Trophoblast cell (in vitro differentiated cells and primary cell): ENCODE measurements at regions not wholly inside any gene's neighbourhood (a gene's known extent, or its start where the extent isn't known, plus 50 kb on each side); places are given as distances from the start of the nearest gene placed in this dataset.

Experiments
- DNase-seq, 2 donors: peaks; one replicate each; pipeline ENCODE4 v3.0.0-alpha.2; 2016
- H2AFZ ChIP-seq: 2 replicates; pipeline ENCODE4 v1.6.1; 2013; ENCODE audit warnings: low read length, moderate library complexity, mild to moderate bottlenecking; ENCODE audit not compliant: insufficient read depth, poor library complexity
- H2AK5ac ChIP-seq: 2 replicates; pipeline ENCODE4 v1.6.1; 2013; ENCODE audit warnings: mild to moderate bottlenecking, low read length
- H2BK120ac ChIP-seq: 2 replicates; pipeline ENCODE4 v1.6.1; 2013; ENCODE audit warnings: low read length, mild to moderate bottlenecking, moderate library complexity; ENCODE audit not compliant: insufficient read depth, poor library complexity
- H2BK12ac ChIP-seq: 2 replicates; pipeline ENCODE4 v1.6.1; 2013; ENCODE audit warnings: mild to moderate bottlenecking, low read length, moderate library complexity
- H2BK5ac ChIP-seq: 2 replicates; pipeline ENCODE4 v1.6.1; 2013; ENCODE audit warnings: low read length, low read depth, moderate library complexity, mild to moderate bottlenecking; ENCODE audit not compliant: poor library complexity
- H3K14ac ChIP-seq: 2 replicates; pipeline ENCODE4 v1.6.1; 2013; ENCODE audit warnings: mild to moderate bottlenecking, low read length
- H3K18ac ChIP-seq: 2 replicates; pipeline ENCODE4 v1.6.1; 2013; ENCODE audit warnings: mild to moderate bottlenecking, low read length
- H3K23ac ChIP-seq: 2 replicates; pipeline ENCODE4 v1.6.1; 2013; ENCODE audit warnings: low read length
- H3K27ac ChIP-seq: 2 replicates; pipeline ENCODE4 v1.5.1; 2013; ENCODE audit warnings: low read depth, mild to moderate bottlenecking, inconsistent platforms, low read length, moderate library complexity
- H3K27me3 ChIP-seq: 2 replicates; pipeline ENCODE4 v1.6.1; 2013; ENCODE audit warnings: inconsistent platforms, mild to moderate bottlenecking, low read length, moderate library complexity; ENCODE audit not compliant: insufficient read depth
- H3K36me3 ChIP-seq, 2 experiments: 1 replicate in 1 of 2; 2 replicates in 1 of 2; pipeline ENCODE4 v1.6.1; 2013; ENCODE audit warnings: low read length in 2 of 2, mild to moderate bottlenecking in 2 of 2, moderate library complexity in 1 of 2; ENCODE audit not compliant: insufficient read depth in 2 of 2, control insufficient read depth in 1 of 2
- H3K4ac ChIP-seq: 2 replicates; pipeline ENCODE4 v1.6.1; 2013; ENCODE audit warnings: low read depth, mild to moderate bottlenecking, low read length, moderate library complexity
- H3K4me1 ChIP-seq, 2 experiments: 1 replicate in 1 of 2; 2 replicates in 1 of 2; pipeline ENCODE4 v1.6.1; 2013; ENCODE audit warnings: low read length in 2 of 2, mild to moderate bottlenecking in 2 of 2, moderate library complexity in 1 of 2; ENCODE audit not compliant: insufficient read depth in 2 of 2, control insufficient read depth in 1 of 2
- H3K4me2 ChIP-seq: 2 replicates; pipeline ENCODE4 v1.6.1; 2013; ENCODE audit warnings: inconsistent platforms, mild to moderate bottlenecking, low read length, moderate library complexity
- H3K4me3 ChIP-seq: 2 replicates; pipeline ENCODE4 v1.5.1; 2013; ENCODE audit warnings: mild to moderate bottlenecking, low read depth, low read length, inconsistent platforms
- H3K79me1 ChIP-seq: one replicate; pipeline ENCODE4 v1.6.1; 2013; ENCODE audit warnings: low read length
- H3K79me2 ChIP-seq: 2 replicates; pipeline ENCODE4 v1.6.1; 2013; ENCODE audit warnings: low read length, mild to moderate bottlenecking; ENCODE audit not compliant: control insufficient read depth, insufficient read depth, poor library complexity
- H3K9ac ChIP-seq: 2 replicates; pipeline ENCODE4 v1.6.1; 2013; ENCODE audit warnings: mild to moderate bottlenecking, low read length
- H3K9me3 ChIP-seq: 2 replicates; pipeline ENCODE4 v1.6.1; 2013; ENCODE audit warnings: low read depth, mild to moderate bottlenecking, control low read depth, inconsistent platforms, low read length; ENCODE audit not compliant: insufficient read depth
- H4K12ac ChIP-seq: 2 replicates; pipeline ENCODE4 v1.6.1; 2013; ENCODE audit warnings: low read depth, mild to moderate bottlenecking, low read length, moderate library complexity
- H4K8ac ChIP-seq: 2 replicates; pipeline ENCODE4 v1.6.1; 2013; ENCODE audit warnings: low read depth, mild to moderate bottlenecking, low read length, moderate library complexity
- H4K91ac ChIP-seq: one replicate; pipeline ENCODE4 v1.6.1; 2013; ENCODE audit warnings: low read depth, mild to moderate bottlenecking, low read length, moderate library complexity
- WGBS: extraction: QIAGEN DNeasy Blood & Tissue Kit; methylation state at CpG from one replicate; pipeline ENCODE4 v1.1.7; 2013; ENCODE audit warnings: missing lambda C conversion rate; ENCODE audit not compliant: insufficient read length, insufficient coverage; ENCODE audit errors: extremely low coverage; 5-methylcytosine and 5-hydroxymethylcytosine counted together

- no peak overlapping the region for H2AFZ ChIP-seq
- no peak overlapping the region for H4K91ac ChIP-seq
- no peak overlapping the region for H2AK5ac ChIP-seq
- DNase-seq, result no peak
- H3K4ac ChIP-seq, result no peak overlapping the region
- H2BK120ac ChIP-seq, result no peak overlapping the region
- H3K27me3 ChIP-seq, result no peaks in the 10 kb centered on the region
- peaks cover 3% of the 10 kb centered on the region for H3K9me3 ChIP-seq
- no peak overlapping the region for H3K27ac ChIP-seq
- H3K79me1 ChIP-seq, result no peaks in the 10 kb centered on the region
- no peak overlapping the region for H3K14ac ChIP-seq
- no peak overlapping the region for H3K4me3 ChIP-seq
- no peak overlapping the region for H3K23ac ChIP-seq
- H2BK5ac ChIP-seq, result no peak overlapping the region
- H4K12ac ChIP-seq, result no peak overlapping the region
- no peaks in the 10 kb centered on the region for H3K36me3 ChIP-seq
- no peak overlapping the region for H3K18ac ChIP-seq
- no peak overlapping the region for H3K9ac ChIP-seq
- no peak overlapping the region for H3K4me2 ChIP-seq
- H3K79me2 ChIP-seq, result no peaks in the 10 kb centered on the region
- no CpG with 5 or more reads among the region's 4 CpGs for WGBS
- no peak overlapping the region for H2BK12ac ChIP-seq
- H4K8ac ChIP-seq, result no peak overlapping the region
- no peaks in the 10 kb centered on the region for H3K4me1 ChIP-seq
These were observed 219.4 kb downstream of the FOXL1 start for GRCh38 chr16:86797700-86798099.

- H3K14ac ChIP-seq, result no peak overlapping the region
- H3K27ac ChIP-seq, result no peak overlapping the region
- no peak overlapping the region for H2AFZ ChIP-seq
- H3K4me1 ChIP-seq, result no peaks in the 10 kb centered on the region
- H3K4ac ChIP-seq, result no peak overlapping the region
- no peak overlapping the region for H4K12ac ChIP-seq
- no peak for DNase-seq
- no peak overlapping the region for H3K9ac ChIP-seq
- H2BK12ac ChIP-seq, result no peak overlapping the region
- H2AK5ac ChIP-seq, result no peak overlapping the region
- H3K27me3 ChIP-seq, result peaks cover 2% of the 10 kb centered on the region
- H3K36me3 ChIP-seq, result no peaks in the 10 kb centered on the region
- H3K79me2 ChIP-seq, result no peaks in the 10 kb centered on the region
- H3K79me1 ChIP-seq, result no peaks in the 10 kb centered on the region
- no peak overlapping the region for H3K23ac ChIP-seq
- no peak overlapping the region for H3K4me3 ChIP-seq
- no CpG with 5 or more reads among the region's 4 CpGs for WGBS
- H3K9me3 ChIP-seq, result peaks cover 3% of the 10 kb centered on the region
- H3K18ac ChIP-seq, result no peak overlapping the region
- no peak overlapping the region for H4K91ac ChIP-seq
- no peak overlapping the region for H3K4me2 ChIP-seq
- H2BK5ac ChIP-seq, result no peak overlapping the region
- H2BK120ac ChIP-seq, result no peak overlapping the region
- no peak overlapping the region for H4K8ac ChIP-seq
These were observed 220.1 kb downstream of the FOXL1 start for GRCh38 chr16:86798247-86799041.

GRCh38 chr16:86799367-86799766, 221.0 kb downstream of the FOXL1 start:
- Histone ChIP-seq H3K4me2 (no peak overlapping the region), H4K12ac (no peak overlapping the region), H3K79me2 (no peaks in the 10 kb centered on the region), H3K9me3 (no peaks in the 10 kb centered on the region), H2BK120ac (no peak overlapping the region), H3K9ac (no peak overlapping the region), H3K4ac (no peak overlapping the region), H3K27me3 (peaks cover 2% of the 10 kb centered on the region), H3K36me3 (no peaks in the 10 kb centered on the region), H4K91ac (no peak overlapping the region), H2BK5ac (no peak overlapping the region), H3K27ac (no peak overlapping the region), H2BK12ac (no peak overlapping the region), H3K18ac (no peak overlapping the region), H3K4me1 (no peaks in the 10 kb centered on the region), H2AFZ (no peak overlapping the region), H3K23ac (no peak overlapping the region), H2AK5ac (no peak overlapping the region), H3K14ac (no peak overlapping the region), H3K79me1 (no peaks in the 10 kb centered on the region), H3K4me3 (no peak overlapping the region), H4K8ac (no peak overlapping the region)
- WGBS, result no CpG with 5 or more reads among the region's 4 CpGs
- DNase-seq, result no peak

GRCh38 chr16:86800894-86801293, 222.5 kb downstream of the FOXL1 start:
- Histone ChIP-seq H3K14ac (no peak overlapping the region), H2BK5ac (no peak overlapping the region), H3K18ac (no peak overlapping the region), H4K12ac (no peak overlapping the region), H2AK5ac (no peak overlapping the region), H3K4me1 (no peaks in the 10 kb centered on the region), H2BK12ac (no peak overlapping the region), H3K79me1 (no peaks in the 10 kb centered on the region), H2BK120ac (no peak overlapping the region), H3K4me3 (no peak overlapping the region), H2AFZ (no peak overlapping the region), H3K36me3 (no peaks in the 10 kb centered on the region), H4K91ac (no peak overlapping the region), H3K9ac (no peak overlapping the region), H4K8ac (no peak overlapping the region), H3K4me2 (no peak overlapping the region), H3K23ac (no peak overlapping the region), H3K27me3 (peaks cover 2% of the 10 kb centered on the region), H3K9me3 (no peaks in the 10 kb centered on the region), H3K79me2 (no peaks in the 10 kb centered on the region), H3K27ac (no peak overlapping the region), H3K4ac (no peak overlapping the region)
- DNase-seq, result no peak
- WGBS, result no CpG with 5 or more reads among the region's 4 CpGs
